NCI-H226 (cell line): ENCODE measurements at regions not wholly inside any gene's neighbourhood (a gene's known extent, or its start where the extent isn't known, plus 50 kb on each side); places are given as distances from the start of the nearest gene placed in this dataset.
"Not testable (repeated sequence)": the region's sequence is repeated elsewhere in the genome, so short reads cannot be mapped to it uniquely, and the experiment has no call there.

Experiments
- DNase-seq: peaks from one replicate; pipeline ENCODE4 v3.0.0-alpha.2; 2015

DNA sequence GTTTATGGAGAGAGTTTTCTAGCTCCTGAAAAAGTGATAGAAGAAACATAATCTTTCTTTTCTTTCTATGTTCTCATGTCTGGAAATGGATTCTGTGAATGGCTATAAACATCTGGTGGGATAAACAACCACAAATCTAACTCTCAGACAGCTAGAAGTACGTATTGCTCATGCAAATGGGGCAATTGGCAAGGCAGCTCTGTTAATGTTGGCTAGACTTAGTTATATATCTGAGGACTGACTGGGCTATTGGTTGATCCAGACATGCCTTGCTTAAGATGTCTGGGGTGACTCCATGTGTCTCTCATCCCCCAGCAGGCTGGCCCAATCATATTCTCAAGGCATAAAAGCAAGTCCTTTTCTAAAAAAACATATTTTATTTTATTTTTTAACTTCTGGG is 939.2 kb upstream of the NRXN1 start:
- DNase-seq: no peak

DNA sequence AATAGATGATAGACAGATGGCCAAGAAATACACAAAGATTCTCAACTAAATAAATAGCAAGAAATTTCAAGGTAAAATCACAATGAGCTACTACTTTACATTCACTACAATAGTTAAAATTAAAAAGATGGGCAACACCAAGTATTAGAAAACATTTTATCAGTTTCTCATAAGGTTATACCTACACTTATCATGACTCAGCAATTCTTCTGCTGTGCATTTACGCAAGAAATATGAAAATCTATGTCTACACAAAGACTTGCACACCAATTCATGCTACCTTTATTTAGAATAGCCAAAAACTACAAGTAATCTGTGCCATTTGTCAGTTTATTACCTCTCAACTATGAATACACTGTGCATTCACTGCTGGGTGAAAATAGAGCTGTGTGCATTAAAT is 937.4 kb upstream of the NRXN1 start:
- no peak for DNase-seq

DNA sequence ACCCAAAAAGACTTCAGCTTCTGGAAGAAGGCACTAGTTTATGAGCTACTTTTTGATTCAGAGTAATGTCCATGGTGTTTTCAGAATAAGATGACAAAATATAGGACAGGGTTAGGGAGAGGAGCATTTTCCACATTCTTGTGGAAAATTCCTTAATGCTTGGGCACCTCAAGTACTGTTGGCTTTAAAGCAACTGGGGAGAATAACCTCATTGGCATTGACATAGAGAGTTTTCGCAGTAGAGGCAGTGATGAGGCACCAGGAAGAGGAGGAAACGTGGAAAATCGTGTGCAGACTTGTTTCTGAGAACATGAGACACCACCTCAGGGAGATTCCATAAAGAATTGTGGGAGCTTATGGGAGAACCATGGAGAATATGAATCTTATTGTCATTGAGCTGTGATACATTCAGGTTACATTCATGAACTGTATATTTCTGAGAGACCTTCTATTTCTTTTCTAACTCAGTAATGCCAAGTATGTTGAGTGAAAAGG is 929.0 kb upstream of the NRXN1 start:
- no peak for DNase-seq

DNA sequence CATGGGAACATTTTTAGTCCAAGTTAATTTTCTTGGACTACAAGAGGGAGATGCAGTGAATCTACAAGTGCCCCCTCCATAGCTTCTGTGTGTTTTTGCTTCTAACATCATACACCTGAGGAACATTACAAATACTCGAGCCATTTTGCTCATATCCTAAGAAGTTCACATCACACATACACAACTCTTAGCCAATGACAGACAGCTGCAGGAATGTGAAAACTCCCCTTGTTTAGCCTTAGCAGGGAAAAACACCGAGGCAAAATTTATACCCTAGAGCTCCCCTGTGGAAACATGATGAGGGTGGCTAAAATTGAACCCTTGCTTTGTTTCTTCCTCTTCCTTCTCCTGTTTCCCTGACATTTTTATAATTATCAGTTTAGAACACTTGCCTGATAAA is 928.3 kb upstream of the NRXN1 start:
- DNase-seq: no peak

DNA sequence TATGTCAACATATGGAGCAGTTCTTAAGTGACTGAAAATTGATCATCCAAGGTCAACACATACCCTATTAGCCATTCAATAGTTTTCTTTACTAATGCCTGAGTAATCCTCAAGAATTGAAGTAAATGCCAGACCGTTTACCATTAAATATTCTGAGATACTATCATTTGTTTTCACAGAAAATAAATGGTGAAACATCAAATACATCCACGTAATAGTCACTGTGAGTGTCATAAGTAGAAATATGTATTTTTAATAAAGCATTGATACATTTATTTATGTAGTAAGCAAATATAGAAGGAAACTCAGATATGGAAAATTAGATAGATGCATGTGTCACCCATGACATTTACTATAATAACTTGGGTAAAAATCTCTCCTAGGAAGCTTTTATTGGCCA is 927.8 kb upstream of the NRXN1 start:
- no peak for DNase-seq

DNA sequence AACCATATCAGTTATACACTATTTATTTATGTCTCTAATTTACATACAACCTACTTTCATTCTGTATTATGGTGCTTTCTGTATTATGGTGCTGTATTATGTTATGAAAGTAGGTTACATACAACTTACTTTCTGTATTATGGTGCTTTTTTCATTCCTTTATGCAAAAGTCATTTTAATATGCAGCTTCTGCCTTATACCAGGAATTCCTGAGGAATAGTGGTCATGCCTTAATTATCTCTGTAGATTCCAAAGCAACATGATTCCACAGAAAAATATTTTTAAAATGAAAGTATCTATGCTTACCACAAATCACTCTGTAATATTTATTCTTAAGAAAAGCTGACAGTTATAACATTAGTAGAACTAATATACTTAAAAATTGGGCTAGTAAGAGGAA is 922.0 kb upstream of the NRXN1 start:
- no peak for DNase-seq

DNA sequence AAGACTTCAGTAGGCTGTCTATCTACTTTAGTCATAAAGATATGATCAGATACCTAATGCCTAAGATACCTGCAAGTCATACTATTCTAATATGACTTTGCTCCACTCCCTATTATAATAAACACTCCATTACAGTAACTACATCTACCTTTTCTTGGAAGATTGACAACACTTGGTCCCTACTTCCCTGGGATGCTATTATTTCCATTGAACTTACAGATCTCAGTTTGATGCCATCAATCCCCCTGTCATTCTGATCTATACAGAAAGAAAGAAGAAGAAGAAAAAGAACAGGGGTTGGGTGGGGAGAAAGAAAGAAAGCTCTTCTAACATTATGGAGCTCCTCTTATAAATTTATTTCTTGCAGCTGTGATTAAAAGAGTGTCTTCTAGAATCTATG is 889.1 kb upstream of the NRXN1 start:
- DNase-seq: no peak

DNA sequence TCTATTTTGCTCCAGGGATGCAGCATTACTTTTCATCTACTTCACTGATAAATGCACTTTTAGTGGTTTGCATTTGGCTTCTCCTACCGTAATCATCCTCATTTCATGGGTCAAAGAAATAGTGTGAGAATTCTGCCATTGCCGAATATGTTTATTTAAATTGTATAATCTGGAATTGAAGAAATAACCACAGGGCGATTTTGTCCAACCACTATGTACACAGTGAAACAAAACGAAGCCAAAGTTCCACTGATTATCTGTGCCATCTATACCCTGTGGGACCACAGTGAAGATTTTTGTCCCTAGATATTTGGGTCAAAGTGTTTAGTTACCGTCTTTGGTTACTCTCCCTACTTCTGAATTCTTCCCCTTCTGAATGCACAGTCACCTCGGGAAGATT is 888.6 kb upstream of the NRXN1 start:
- no peak for DNase-seq

DNA sequence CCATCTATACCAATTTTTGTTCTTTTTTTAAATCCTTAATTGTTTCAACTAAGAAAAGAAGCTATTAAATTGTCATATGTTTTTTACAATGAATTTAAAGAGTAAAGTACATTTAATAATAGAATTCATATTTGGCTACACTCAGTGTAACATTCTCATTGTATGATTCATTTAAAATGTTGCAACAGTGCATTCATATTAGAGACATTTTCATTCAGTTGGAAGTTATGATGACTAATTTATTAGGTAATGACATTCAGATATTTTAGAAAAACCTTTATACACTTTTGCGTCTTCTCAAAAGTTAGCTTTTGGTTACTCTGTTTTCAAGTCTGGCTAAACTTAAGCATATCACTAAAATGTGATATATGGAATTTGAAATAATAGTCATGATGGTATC is 887.5 kb upstream of the NRXN1 start:
- DNase-seq: no peak

DNA sequence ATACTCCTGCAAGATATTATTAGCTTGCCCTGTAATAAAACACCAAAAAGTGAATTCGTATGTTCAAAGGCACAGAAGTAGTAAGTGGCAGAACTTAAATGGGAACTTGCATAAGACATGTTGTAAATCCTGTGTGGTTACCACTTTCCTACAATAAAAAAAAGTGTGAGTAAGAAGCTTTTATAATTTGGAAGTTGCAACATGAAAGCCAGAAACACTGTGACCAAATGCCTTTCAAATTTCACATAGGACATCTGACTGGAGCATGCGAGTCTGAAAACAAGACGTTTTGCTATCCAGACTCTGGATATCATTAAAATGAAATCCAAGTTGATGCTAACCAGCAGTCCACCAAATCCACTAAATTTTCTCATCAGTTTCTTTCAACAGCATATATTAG is 886.2 kb upstream of the NRXN1 start:
- DNase-seq: no peak

DNA sequence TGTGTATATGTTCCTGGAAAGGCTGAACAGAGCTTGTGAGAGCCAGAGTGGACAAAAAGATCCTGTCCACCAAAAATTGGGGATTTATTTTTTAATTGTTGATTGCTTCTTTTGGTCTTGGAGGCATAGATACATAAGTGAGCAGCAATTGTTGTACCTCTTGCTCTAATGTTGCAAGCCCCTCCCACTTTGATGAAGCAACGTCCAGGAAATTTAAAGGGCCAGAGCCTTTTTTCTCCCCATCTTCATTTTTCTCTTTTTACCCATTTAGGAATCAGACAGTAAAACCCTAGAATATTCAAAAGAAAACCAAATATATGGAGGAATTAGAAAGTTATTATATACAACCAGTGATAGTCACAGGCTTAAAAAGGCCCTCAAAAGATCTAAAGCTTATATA is 871.8 kb upstream of the NRXN1 start:
- DNase-seq: no peak

DNA sequence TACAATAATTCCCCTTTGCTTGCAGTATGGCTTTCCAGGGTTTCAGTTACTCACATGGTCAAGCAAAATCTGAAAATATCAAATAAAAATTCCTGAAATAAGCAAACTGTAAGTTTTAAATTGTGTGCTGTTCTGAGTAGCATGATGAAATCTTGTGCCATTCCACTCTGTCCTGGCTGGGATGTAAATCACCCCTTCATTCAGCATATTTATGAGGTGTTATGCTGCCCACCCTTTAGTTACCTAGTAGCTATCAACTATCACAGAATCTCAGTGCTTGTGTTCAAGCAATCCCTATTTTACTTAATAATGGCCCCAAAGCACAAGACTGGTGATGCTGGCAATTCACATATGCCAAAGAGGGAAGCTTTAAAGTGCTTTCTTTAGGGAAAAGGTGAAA is 867.7 kb upstream of the NRXN1 start:
- no peak for DNase-seq

DNA sequence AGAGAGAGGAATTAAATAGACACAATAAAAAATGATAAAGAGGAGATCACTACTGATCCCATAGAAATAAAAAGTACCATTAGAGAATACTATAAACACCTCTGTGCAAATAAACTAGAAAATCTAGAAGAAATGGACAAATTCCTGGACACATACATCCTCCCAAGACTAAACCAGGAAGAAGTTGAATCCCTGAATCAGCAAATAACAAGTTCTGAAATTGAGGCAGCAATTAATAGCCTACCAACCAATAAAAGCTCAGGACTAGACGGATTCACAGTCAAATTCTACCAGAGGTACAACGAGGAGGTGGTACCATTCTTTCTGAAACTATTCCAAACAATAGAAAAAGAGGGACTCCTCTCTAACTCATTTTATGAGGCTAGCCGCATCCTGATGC is 862.7 kb upstream of the NRXN1 start:
- not testable (repeated sequence) for DNase-seq

DNA sequence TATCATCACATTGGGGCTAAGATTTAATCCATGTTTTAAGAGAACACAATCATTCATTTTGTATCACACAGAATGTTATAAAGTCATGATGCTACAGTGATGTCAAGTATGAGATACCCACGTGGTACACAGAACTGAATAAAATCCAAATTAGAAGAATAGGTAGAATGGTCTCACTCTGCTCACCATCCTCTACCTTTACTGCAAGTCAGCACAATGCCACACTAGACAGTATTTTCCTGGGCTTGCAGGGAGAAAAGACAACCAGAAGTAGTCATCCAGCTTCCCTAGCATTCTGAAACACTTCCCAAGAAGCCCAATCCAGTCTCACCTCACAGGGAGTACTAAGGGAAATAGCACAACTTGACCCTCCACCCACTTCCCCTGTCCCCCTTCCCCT is 856.2 kb upstream of the NRXN1 start:
- DNase-seq: no peak

DNA sequence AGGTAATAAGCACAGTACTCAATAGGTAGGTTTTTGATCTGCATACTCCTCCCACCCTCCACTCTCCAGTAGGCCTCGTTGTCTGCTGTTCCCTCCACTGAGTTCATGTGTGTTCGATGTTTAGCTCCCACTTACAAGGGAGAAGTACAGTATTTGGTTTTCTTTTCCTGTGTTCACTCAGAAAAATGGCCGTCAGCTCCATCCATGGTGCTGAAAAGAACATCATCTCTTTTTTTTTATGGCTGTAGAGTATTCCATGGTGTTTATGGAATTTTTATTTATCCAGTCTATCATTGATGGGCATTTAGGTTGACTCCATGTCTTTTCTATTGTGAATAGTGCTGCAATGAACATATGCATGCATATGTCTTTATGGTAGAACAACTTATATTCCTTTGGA is 849.7 kb upstream of the NRXN1 start:
- no peak for DNase-seq

DNA sequence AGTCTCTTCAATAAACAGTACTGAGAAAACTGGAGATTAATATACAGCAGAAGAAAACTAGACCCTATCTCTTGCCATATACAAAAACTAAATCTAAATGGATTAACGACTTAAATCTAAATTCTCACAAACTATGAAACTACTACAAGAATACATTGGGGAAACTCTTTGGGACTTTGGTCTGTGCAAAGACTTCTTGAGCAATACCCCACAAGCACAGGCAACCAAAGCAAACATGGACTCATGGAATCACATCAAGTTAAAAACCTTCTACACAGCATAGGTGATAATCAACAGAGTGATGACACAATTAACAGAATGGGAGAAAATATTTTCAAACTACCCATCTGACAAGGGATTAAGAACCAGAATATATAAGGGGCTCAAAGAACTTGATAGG is 848.2 kb upstream of the NRXN1 start:
- DNase-seq: no peak

DNA sequence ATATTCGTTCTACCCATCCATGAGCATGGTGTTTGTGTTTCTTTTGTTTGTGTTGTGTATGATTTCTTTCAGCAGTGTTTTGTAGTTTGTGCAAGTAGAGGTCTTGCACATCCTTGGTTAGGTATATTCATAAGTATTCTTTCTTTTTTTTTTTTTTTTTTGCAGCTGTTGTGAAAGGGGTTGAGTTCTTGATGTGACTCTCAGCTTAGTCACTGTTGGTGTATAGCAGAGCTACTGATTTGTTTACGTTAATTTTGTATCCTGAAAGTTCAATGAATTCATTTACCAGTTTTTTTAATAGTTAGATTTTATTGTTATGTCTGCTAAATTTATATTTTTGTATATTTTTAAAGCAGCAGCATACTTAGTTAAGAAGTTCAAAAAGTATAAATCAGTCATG is 834.4 kb upstream of the NRXN1 start:
- no peak for DNase-seq

DNA sequence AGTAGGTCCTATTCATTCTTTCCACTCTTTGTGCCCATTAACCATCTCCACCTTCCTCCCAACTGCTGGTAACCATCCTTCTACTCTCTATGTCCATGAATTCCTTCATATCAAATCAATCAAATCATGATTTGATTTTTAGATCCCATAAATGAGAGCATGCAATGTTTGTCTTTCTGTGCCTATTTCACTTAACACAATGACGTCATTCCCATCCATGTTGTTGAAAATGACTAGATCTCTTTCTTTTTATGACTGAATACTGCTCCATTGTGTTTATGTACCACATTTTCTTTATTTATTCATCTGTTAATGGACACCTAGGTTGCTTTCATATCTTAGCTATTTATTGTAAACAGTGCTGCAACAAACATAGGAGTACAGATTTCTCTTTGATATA is 827.3 kb upstream of the NRXN1 start:
- no peak for DNase-seq

DNA sequence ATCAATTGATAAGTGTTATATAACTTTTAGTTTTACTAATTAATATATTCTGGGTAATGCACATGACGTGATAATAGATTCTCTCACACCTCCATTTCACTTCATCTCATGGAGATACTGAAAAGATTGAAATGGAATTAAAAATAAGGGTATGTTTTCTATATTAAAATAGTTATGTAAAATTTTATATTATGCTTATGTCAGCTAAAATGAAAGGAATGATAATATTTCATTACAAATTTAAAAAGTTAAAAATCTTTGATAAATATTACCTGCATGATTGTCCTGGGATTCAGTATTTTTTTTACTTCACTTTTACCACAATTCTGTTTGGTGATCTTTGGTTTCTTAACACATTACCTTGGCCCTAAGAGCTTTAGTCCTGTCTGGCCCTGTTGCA is 823.8 kb upstream of the NRXN1 start:
- no peak for DNase-seq

DNA sequence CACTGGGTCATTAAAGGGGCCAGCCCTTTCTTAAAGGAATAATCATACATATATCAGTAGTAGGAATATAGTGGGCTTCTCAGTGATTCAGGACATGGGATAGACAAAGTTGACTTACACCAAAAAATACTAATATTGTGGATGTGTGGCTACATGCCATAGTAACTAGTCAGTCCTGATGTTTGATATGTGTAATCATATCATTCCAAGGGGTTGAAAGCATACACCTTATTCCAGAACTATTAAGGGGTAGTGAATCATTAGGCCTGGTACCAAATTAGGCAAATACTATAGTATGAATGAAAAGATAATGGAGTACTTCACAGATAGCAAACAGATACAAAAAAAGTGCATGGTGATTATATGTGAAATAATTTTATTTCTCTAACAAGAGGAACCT is 814.9 kb upstream of the NRXN1 start:
- DNase-seq: no peak

DNA sequence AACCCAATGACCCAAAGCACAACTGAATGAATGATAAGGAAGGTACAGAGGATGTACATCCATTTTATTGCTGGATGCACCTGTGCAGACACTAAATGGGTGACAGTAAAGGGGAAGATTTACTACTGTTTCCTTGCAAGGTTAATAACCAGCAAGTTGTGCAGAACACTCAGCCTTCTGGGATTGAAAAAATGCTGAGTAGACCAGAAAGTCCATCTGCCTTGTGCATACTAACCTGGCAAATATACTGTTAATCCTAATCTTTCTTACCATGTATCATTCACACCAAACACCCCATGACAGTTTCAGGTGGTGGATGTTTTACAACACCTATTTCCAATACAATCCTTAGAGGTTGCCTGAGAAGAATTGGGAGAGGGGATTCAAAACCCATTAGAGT is 814.1 kb upstream of the NRXN1 start:
- no peak for DNase-seq

DNA sequence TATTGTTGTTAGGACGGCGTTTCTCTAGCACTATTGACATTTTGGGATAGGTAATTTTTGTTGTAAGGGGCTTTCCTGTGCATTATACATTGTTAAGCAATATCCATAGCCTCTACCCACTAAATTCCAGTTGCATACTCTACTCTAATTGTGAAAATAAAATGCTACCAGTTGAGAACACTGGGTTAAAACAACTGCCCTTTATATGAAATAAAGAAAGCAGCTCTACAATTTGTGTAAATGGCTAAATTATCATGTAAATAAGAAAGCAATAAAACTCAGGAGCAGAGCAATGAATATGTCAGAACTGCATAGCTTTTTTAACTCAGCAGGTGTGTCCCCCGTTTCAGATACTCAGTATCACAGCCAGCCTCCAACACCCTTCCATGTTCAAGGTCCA is 812.7 kb upstream of the NRXN1 start:
- no peak for DNase-seq

DNA sequence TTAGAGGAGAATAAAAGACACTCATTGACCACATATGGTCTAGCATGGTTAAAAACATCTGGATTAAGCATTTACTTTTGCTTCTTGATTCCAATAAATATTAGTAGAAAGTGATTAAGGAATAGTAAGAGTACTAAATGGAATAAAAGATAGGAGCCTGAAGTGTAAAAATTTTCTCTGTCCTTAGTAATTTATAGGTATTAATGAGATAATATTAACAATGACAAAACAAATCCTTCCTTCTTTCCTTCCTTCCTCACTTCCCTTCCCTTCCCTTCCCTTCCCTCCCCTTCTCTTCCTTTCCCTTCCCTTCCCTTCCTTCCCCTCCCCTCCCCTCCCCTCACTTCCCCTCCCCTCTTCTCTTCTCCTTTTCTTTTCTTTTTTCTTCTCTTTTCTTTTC is 797.5 kb upstream of the NRXN1 start:
- no peak for DNase-seq

DNA sequence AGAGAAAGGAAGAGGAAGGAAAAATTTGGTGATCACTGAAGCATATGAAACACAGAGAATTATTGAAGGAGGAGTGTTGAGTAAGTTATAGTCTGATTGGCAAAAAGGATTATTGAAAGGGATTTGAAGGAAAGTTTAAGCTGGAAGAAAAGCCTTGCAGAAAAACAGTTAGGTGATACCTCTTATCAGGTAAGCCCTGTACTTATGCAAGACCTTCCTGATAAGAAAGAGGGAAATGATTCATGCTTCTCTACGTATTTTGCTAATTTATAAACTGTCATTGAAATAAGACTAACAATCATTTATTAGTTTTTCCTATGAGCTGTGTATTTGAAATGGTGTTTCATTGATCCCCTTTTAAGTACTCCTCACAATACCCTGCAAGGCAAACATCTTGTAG is 793.9 kb upstream of the NRXN1 start:
- no peak for DNase-seq

DNA sequence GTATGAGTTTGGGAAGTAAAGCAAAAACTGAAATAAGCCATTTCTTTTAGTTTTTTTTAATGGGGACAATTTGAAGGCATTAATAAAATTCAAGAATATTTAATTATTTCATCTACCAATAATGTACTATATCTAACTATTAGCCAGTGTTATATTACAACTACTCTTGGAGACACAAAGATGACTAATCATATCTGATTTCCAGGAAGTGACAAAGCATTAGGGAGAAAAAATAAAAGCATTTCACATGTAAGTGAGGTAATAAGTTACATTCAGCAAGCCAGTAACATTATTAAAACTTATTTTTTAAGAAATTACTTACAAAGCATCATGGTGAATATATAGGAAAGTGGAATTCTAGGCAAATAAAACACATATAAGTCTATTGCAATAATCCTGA is 781.3 kb upstream of the NRXN1 start:
- no peak for DNase-seq

DNA sequence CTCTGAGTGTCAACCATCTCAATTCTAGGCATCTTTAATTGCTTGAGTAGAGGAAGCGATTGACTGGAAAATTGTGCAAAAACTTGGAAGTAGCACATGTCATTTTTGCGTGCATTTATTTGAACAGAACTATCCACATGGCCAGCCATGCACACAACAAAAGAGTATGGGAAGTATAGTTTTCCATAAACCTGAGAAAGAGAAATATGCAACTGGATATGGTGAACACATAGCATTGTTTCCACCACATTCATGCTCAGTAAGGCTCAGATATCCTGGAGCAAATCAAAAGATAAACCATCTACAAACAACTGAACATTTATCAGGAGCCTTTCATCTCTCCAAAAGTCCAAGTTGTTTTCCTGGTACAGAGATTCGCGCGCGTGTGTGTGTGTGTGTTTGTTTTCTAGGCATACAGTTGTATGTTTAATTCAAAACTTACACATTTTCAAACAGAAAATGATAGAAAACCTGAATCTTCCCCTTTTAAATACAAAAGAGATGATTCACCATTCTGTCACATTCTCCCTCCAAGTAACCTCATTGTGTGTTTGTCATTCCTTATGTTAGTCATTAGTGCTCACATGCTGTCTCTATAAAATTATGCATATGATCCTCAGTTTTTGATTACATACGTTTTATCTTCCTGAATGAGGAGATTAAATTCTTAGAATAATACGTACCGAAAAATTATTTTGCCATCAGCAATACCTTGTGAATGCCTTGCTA is 780.4 kb upstream of the NRXN1 start:
- DNase-seq: no peak
